Hepatocyte (in vitro differentiated cells): ENCODE measurements at regions not wholly inside any gene's neighbourhood (a gene's known extent, or its start where the extent isn't known, plus 50 kb on each side); places are given as distances from the start of the nearest gene placed in this dataset.

Source experiments
- DNase-seq: peaks from one replicate; pipeline ENCODE4 v3.0.0-alpha.2; 2016; ENCODE audit warnings: low spot score
- H2AFZ ChIP-seq: fragments of 200-600 bp; sonication (generic); 2 replicates; pipeline ENCODE4 v1.6.0; 2016; ENCODE audit warnings: antibody characterized with exemption, mild to moderate bottlenecking
- H3K27ac ChIP-seq: fragments of 200-600 bp; sonication (generic); 2 replicates; pipeline ENCODE4 v1.5.1; 2016; ENCODE audit warnings: mild to moderate bottlenecking
- H3K27me3 ChIP-seq: fragments of 200-600 bp; sonication (generic); 2 replicates; pipeline ENCODE4 v1.6.1; 2016
- H3K36me3 ChIP-seq: fragments of 200-600 bp; sonication (generic); replicated peaks from 2 replicates; pipeline ENCODE4 v1.5.1; 2016; ENCODE audit warnings: low read depth; ENCODE audit not compliant: insufficient read depth
- H3K4me1 ChIP-seq: fragments of 200-600 bp; sonication (generic); 2 replicates; pipeline ENCODE4 v1.5.1; 2016; ENCODE audit warnings: mild to moderate bottlenecking, moderate library complexity; ENCODE audit not compliant: insufficient read depth
- H3K4me2 ChIP-seq: fragments of 200-600 bp; sonication (generic); 2 replicates; pipeline ENCODE4 v1.6.0; 2016
- H3K4me3 ChIP-seq: fragments of 200-600 bp; sonication (generic); 2 replicates; pipeline ENCODE4 v1.5.1; 2016; ENCODE audit warnings: mild to moderate bottlenecking
- H3K79me2 ChIP-seq: fragments of 200-600 bp; sonication (generic); 2 replicates; pipeline ENCODE4 v1.6.0; 2017; ENCODE audit warnings: mild to moderate bottlenecking
- H3K9me2 ChIP-seq: fragments of 200-600 bp; sonication (generic); replicated peaks from 2 replicates; pipeline ENCODE4 v1.6.0; 2017; ENCODE audit warnings: mild to moderate bottlenecking; ENCODE audit not compliant: insufficient read depth
- H3K9me3 ChIP-seq: fragments of 200-600 bp; sonication (generic); 2 replicates; pipeline ENCODE4 v1.5.1; 2016; ENCODE audit warnings: low read depth, mild to moderate bottlenecking
- H4K20me1 ChIP-seq: fragments of 200-600 bp; sonication (generic); 2 replicates; pipeline ENCODE4 v1.6.0; 2016; ENCODE audit warnings: mild to moderate bottlenecking; ENCODE audit not compliant: insufficient read depth, poor library complexity, severe bottlenecking
- EZH2 ChIP-seq: fragments of 200-600 bp; sonication (generic); IDR thresholded peaks from 2 replicates; pipeline ENCODE4 v1.6.1; 2016; ENCODE audit warnings: antibody characterized with exemption, mild to moderate bottlenecking, borderline replicate concordance
- EZH2phosphoT487 ChIP-seq: fragments of 200-600 bp; sonication (generic); IDR thresholded peaks from one replicate; pipeline ENCODE4 v1.6.1; 2018; ENCODE audit warnings: antibody characterized with exemption, mild to moderate bottlenecking, low read depth, moderate library complexity; ENCODE audit not compliant: unreplicated experiment, severe bottlenecking
- WGBS: methylation state at CpG from one replicate; pipeline ENCODE4 v1.1.6; 2016; ENCODE audit warnings: low lambda C conversion rate; ENCODE audit errors: missing lambda C conversion rate; 5-methylcytosine and 5-hydroxymethylcytosine counted together
- TF ChIP-seq, protein P1 (sequence below): fragments of 200-600 bp; sonication (generic); IDR thresholded peaks from 2 replicates; pipeline ENCODE4 v1.5.1; 2016; ENCODE audit warnings: antibody characterized with exemption, mild to moderate bottlenecking; ENCODE audit not compliant: poor library complexity

DNA sequence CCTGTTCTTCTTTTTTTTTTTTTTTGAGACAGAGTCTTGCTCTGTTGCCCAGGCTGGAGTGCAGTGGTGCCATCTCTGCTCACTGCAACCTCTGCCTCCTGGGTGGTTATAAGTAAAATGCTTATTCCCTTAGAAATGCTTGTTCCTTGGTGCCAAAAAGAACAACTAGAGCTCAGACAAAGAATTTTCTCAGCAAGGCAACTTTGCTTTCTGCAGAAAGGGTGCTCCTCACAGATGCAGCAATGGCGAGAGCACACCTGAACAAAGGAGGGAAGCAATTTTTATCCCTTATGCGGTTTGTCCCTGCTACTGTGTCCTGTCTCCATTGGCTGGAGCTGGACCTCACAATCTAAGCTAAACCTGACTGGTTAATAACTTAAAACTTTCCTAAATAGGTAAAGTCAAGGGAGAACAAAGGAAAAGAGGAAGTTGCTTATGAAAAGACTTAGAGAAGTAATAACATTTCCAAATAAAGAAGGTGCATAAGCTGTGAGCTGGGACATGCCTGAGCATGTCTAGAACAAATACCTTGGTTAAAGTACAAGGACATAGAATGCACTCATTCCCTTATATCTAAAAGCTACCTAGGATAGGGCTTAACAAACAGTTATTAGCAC, 90.0 kb upstream of the PRR5 start:
- H3K4me3 ChIP-seq = no peak overlapping the region
- H2AFZ ChIP-seq = no peak overlapping the region
- no peaks in the 10 kb centered on the region for H3K9me3 ChIP-seq
- H3K4me1 ChIP-seq = no peaks in the 10 kb centered on the region
- WGBS = 89% methylated on average over 2 of the region's 2 CpGs
- no peaks in the 10 kb centered on the region for H3K27me3 ChIP-seq
- H3K27ac ChIP-seq = peak overlapping the region; percentile 50
- no peaks in the 10 kb centered on the region for H3K9me2 ChIP-seq
- DNase-seq = no peak
- no peak for TF ChIP-seq EZH2
- TF ChIP-seq, protein P1, sequence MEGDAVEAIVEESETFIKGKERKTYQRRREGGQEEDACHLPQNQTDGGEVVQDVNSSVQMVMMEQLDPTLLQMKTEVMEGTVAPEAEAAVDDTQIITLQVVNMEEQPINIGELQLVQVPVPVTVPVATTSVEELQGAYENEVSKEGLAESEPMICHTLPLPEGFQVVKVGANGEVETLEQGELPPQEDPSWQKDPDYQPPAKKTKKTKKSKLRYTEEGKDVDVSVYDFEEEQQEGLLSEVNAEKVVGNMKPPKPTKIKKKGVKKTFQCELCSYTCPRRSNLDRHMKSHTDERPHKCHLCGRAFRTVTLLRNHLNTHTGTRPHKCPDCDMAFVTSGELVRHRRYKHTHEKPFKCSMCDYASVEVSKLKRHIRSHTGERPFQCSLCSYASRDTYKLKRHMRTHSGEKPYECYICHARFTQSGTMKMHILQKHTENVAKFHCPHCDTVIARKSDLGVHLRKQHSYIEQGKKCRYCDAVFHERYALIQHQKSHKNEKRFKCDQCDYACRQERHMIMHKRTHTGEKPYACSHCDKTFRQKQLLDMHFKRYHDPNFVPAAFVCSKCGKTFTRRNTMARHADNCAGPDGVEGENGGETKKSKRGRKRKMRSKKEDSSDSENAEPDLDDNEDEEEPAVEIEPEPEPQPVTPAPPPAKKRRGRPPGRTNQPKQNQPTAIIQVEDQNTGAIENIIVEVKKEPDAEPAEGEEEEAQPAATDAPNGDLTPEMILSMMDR = no peak
- no peak for TF ChIP-seq EZH2phosphoT487
- H3K79me2 ChIP-seq = no peaks in the 10 kb centered on the region
- no peak overlapping the region for H3K4me2 ChIP-seq
- no peaks in the 10 kb centered on the region for H3K36me3 ChIP-seq
- H4K20me1 ChIP-seq = no peaks in the 10 kb centered on the region

DNA sequence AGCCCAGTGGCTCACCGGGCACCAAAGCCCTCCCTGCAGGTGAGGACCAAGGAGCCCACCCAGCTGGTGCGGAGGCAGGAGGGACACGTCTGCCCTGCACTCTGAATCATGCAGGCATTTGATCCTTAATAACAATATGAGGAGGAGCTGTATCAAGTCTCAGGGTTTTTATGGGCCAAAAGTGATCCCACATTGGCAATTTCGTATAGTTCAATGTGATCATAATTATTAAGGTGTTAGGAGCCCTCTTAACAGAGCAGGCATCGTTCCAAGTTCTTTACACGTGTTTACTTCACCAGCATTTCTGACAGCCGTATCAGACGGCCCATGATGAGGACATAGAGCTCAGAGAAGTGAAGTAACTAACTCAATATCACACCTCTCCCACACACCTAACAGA, 91.9 kb upstream of the PRR5 start:
- Histone ChIP-seq H3K27me3 (no peaks in the 10 kb centered on the region), H2AFZ (no peak overlapping the region), H3K79me2 (no peaks in the 10 kb centered on the region), H3K4me2 (no peak overlapping the region), H3K36me3 (no peaks in the 10 kb centered on the region), H4K20me1 (no peaks in the 10 kb centered on the region), H3K27ac (no peak overlapping the region), H3K4me1 (no peaks in the 10 kb centered on the region), H3K9me2 (no peaks in the 10 kb centered on the region), H3K4me3 (no peak overlapping the region), H3K9me3 (no peaks in the 10 kb centered on the region)
- no peak for DNase-seq
- TF ChIP-seq EZH2 (no peak), EZH2phosphoT487 (no peak)
- TF ChIP-seq, protein P1 = no peak
- WGBS = 87% methylated on average over 8 of the region's 8 CpGs

DNA sequence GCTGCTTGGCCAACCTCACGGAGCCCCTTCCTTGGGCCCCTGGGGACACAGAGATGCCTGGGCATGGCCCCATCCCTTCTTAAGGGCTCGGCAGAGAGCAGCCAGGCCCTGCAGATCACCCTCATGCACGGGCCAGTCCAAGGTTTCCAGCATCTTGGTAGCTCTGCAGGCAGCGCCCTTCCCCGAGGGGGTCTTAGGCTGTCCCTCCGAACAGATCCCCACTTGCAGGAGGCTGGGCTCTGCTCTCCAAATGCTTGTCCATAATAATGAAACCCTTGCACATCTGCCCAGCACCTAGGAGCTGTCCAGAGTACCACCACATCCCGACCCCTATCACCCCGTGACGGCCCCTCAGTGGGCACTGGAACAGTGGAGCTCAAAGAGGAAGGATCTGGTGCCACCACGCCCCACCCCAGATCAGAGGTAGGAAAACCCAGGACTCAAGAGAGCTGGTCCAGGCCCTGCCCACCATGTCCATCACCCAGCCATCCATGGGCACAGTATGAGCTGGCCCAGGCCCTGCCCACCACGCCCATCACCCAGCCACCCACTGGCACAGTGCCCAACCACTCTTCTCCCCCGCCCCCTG, 92.5 kb upstream of the PRR5 start:
- TF ChIP-seq, protein P1 = no peak
- TF ChIP-seq EZH2phosphoT487 (no peak), EZH2 (no peak)
- no peak overlapping the region for H3K27ac ChIP-seq
- no peak overlapping the region for H3K4me2 ChIP-seq
- no peak for DNase-seq
- no peak overlapping the region for H2AFZ ChIP-seq
- H3K9me3 ChIP-seq = no peaks in the 10 kb centered on the region
- H4K20me1 ChIP-seq = no peaks in the 10 kb centered on the region
- H3K79me2 ChIP-seq = no peaks in the 10 kb centered on the region
- no peaks in the 10 kb centered on the region for H3K4me1 ChIP-seq
- no peaks in the 10 kb centered on the region for H3K9me2 ChIP-seq
- no peak overlapping the region for H3K4me3 ChIP-seq
- H3K36me3 ChIP-seq = no peaks in the 10 kb centered on the region
- no peaks in the 10 kb centered on the region for H3K27me3 ChIP-seq
- 75% methylated on average over 12 of the region's 12 CpGs for WGBS
